Fibroblast of villous mesenchyme (primary cell): ENCODE measurements at regions not wholly inside any gene's neighbourhood (a gene's known extent, or its start where the extent isn't known, plus 50 kb on each side); places are given as distances from the start of the nearest gene placed in this dataset.
"Not testable (repeated sequence)": the region's sequence is repeated elsewhere in the genome, so short reads cannot be mapped to it uniquely, and the experiment has no call there.

ENCODE experiments used
- DNase-seq: peaks from one replicate; pipeline ENCODE4 v3.0.0-alpha.2; 2010; ENCODE audit warnings: low read depth
- H3K4me3 ChIP-seq: 2 replicates; pipeline ENCODE4 v1.5.1; 2011; ENCODE audit warnings: low read depth, mild to moderate bottlenecking, low read length
- TF ChIP-seq, protein P1 (sequence below): IDR thresholded peaks from 2 replicates; pipeline ENCODE4 v1.5.1; 2012; ENCODE audit warnings: low read depth, mild to moderate bottlenecking, low read length; ENCODE audit not compliant: insufficient read depth

DNA sequence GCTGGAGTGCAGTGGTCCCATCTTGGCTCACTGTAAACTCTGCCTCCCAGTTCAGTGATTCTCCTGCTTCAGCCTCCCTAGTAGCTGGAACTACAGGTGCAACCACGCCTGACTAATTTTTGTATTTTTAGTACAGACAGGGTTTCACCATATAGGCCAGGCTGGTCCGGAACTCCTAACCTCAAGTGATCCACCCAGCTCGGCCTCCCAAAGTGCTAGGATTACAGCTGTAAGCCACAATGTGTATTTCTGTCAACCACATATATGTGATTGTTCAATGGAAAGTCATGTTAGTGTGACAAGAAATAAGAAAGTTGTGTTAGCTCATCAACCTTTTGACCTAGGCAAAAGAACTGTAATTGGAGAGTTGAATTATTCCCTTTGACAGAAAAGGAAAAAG lies 677.1 kb upstream of the CHD1 start:
- DNase-seq = no peak
- H3K4me3 ChIP-seq = no peak overlapping the region
- TF ChIP-seq, protein P1, sequence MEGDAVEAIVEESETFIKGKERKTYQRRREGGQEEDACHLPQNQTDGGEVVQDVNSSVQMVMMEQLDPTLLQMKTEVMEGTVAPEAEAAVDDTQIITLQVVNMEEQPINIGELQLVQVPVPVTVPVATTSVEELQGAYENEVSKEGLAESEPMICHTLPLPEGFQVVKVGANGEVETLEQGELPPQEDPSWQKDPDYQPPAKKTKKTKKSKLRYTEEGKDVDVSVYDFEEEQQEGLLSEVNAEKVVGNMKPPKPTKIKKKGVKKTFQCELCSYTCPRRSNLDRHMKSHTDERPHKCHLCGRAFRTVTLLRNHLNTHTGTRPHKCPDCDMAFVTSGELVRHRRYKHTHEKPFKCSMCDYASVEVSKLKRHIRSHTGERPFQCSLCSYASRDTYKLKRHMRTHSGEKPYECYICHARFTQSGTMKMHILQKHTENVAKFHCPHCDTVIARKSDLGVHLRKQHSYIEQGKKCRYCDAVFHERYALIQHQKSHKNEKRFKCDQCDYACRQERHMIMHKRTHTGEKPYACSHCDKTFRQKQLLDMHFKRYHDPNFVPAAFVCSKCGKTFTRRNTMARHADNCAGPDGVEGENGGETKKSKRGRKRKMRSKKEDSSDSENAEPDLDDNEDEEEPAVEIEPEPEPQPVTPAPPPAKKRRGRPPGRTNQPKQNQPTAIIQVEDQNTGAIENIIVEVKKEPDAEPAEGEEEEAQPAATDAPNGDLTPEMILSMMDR = no peak

DNA sequence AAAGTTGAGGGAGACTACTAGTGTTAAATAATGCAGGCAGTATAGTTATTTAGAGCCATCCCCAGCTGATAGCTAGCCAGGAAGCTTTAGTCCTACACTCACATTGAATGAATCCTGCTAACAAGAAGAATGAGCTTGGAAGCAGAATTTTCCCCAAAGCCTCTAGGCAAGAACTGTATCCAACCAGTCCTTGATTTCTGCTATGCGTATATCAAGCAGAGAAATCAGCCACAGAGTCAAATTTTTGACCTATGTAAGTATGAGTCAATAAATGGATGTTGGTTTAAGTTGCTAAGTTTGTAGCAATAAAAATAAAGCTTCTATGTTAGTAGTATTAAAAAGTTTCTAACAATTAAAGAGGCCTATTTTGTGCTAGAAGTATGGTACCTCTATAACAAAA lies 672.1 kb upstream of the CHD1 start:
- TF ChIP-seq, protein P1 = no peak
- no peak for DNase-seq
- H3K4me3 ChIP-seq = no peak overlapping the region

- TF ChIP-seq, protein P1 = no peak
- no peak for DNase-seq
Measured at GRCh38 chr5:99590806-99591205, 662.0 kb upstream of the CHD1 start.

GRCh38 chr5:99589424-99589823 lies 660.6 kb upstream of the CHD1 start:
- no peak for DNase-seq
- no peak overlapping the region for H3K4me3 ChIP-seq
- TF ChIP-seq, protein P1 = no peak

More at GRCh38 chr5:99590806-99591205, 662.0 kb upstream of the CHD1 start:
- no peak overlapping the region for H3K4me3 ChIP-seq

DNA sequence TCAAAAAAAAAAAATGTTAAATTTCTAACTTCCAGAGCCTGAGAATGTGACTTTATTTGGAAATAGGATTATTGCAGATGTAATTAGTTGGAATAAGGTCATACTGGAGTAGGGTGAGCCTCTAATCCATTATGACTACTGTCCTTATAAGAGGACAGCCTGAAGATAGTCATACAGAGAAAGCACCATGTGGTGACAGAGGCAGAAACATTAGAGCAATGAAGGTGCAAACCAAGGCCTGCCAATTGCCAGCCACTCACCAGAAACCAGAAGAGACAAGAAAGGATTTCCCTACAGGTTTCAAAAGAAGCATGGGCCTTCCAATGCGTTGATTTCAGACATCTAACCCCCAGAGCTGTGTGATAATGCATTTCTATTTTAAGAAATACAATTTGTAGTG lies 659.2 kb upstream of the CHD1 start:
- DNase-seq = no peak
- TF ChIP-seq, protein P1 = no peak
- no peak overlapping the region for H3K4me3 ChIP-seq

DNA sequence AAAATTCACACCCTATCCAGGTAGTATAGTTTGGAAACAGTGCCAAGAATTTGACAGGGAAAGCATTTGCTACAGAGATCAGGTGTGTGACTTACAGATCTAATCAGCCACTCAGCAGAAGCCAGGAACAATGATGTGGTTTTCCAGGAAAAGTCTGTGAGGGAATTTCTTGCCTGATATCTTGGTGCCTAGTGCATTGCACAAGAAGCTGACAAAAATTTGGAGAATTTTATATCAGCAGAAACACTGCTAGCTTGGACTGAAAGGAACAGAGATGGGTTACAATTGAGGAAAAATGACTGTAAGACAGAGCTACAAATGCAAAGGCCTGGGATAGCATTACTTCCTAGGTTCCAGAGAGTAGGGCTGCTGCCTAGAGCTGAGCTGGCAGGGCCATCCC lies 658.1 kb upstream of the CHD1 start:
- no peak overlapping the region for H3K4me3 ChIP-seq
- TF ChIP-seq, protein P1 = no peak
- no peak for DNase-seq

GRCh38 chr5:99581204-99581603 lies 652.4 kb upstream of the CHD1 start:
- not testable (repeated sequence) for DNase-seq, H3K4me3 ChIP-seq

- DNase-seq = not testable (repeated sequence)
Measured at GRCh38 chr5:99562937-99563627, 634.3 kb upstream of the CHD1 start.

More at GRCh38 chr5:99562937-99563627, 634.3 kb upstream of the CHD1 start:
- not testable (repeated sequence) for H3K4me3 ChIP-seq
